Smooth muscle cell (in vitro differentiated cells): ENCODE measurements at regions not wholly inside any gene's neighbourhood (a gene's known extent, or its start where the extent isn't known, plus 50 kb on each side); places are given as distances from the start of the nearest gene placed in this dataset.

Experiments
- DNase-seq: peaks from one replicate; lab custom pipeline; 2025; ENCODE audit not compliant: unreplicated experiment; lab: John Stamatoyannopoulos, UW
- H2AFZ ChIP-seq: fragments of 200-600 bp; sonication (generic); 2 replicates; pipeline ENCODE4 v1.6.0; 2016; ENCODE audit warnings: antibody characterized with exemption, low read depth, mild to moderate bottlenecking
- H3F3A ChIP-seq: fragments of 200-600 bp; sonication (generic); 2 replicates; pipeline ENCODE4 v1.6.0; 2017; ENCODE audit warnings: antibody characterized with exemption, low read depth
- H3K27ac ChIP-seq: fragments of 200-600 bp; sonication (generic); 2 replicates; pipeline ENCODE4 v1.5.1; 2016; ENCODE audit warnings: low read depth, mild to moderate bottlenecking
- H3K27me3 ChIP-seq: fragments of 200-600 bp; sonication (generic); 2 replicates; pipeline ENCODE4 v1.6.1; 2016; ENCODE audit warnings: low read depth, mild to moderate bottlenecking
- H3K36me3 ChIP-seq: fragments of 200-600 bp; sonication (generic); 2 replicates; pipeline ENCODE4 v1.5.1; 2016; ENCODE audit warnings: low read depth
- H3K4me1 ChIP-seq: fragments of 200-600 bp; sonication (generic); 2 replicates; pipeline ENCODE4 v1.5.1; 2016; ENCODE audit warnings: low read depth
- H3K4me2 ChIP-seq: fragments of 200-600 bp; sonication (generic); 2 replicates; pipeline ENCODE4 v1.6.0; 2016; ENCODE audit warnings: mild to moderate bottlenecking
- H3K4me3 ChIP-seq: fragments of 200-600 bp; sonication (generic); 2 replicates; pipeline ENCODE4 v1.5.1; 2016; ENCODE audit warnings: mild to moderate bottlenecking
- H3K79me2 ChIP-seq: fragments of 200-600 bp; sonication (generic); 2 replicates; pipeline ENCODE4 v1.6.0; 2016; ENCODE audit warnings: low read depth, mild to moderate bottlenecking
- H3K9ac ChIP-seq: fragments of 200-600 bp; sonication (generic); 2 replicates; pipeline ENCODE4 v1.6.0; 2016; ENCODE audit warnings: low read depth
- H3K9me3 ChIP-seq: fragments of 200-600 bp; sonication (generic); replicated peaks from 2 replicates; pipeline ENCODE4 v1.5.1; 2016; ENCODE audit warnings: low read depth
- H4K20me1 ChIP-seq: fragments of 200-600 bp; sonication (generic); 2 replicates; pipeline ENCODE4 v1.6.0; 2016; ENCODE audit warnings: low read depth
- CTCF ChIP-seq: fragments of 200-600 bp; sonication (generic); IDR thresholded peaks from 2 replicates; pipeline ENCODE4 v1.5.1; 2017; ENCODE audit warnings: borderline replicate concordance, mild to moderate bottlenecking, antibody characterized with exemption; ENCODE audit not compliant: insufficient read depth, poor library complexity, severe bottlenecking
- WGBS: methylation state at CpG from one replicate; pipeline ENCODE4 v1.1.7; 2016; ENCODE audit warnings: low lambda C conversion rate; 5-methylcytosine and 5-hydroxymethylcytosine counted together

- no peak overlapping the region for H3K27ac ChIP-seq
- no peak overlapping the region for H2AFZ ChIP-seq
- H3K9ac ChIP-seq: no peak overlapping the region
- H3K9me3 ChIP-seq: no peaks in the 10 kb centered on the region
- DNase-seq: no peak
- H3K4me1 ChIP-seq: no peaks in the 10 kb centered on the region
- no peaks in the 10 kb centered on the region for H3K27me3 ChIP-seq
- H3F3A ChIP-seq: no peaks in the 10 kb centered on the region
- 86% methylated on average over 12 of the region's 12 CpGs for whole genome bisulfite sequencing
- H3K4me3 ChIP-seq: no peak overlapping the region
- TF ChIP-seq CTCF: no peak
- H4K20me1 ChIP-seq: no peaks in the 10 kb centered on the region
- H3K79me2 ChIP-seq: no peaks in the 10 kb centered on the region
- no peaks in the 10 kb centered on the region for H3K36me3 ChIP-seq
- no peak overlapping the region for H3K4me2 ChIP-seq
Observed at GRCh38 chr5:2138896-2139295, 256.2 kb upstream of the IRX4 start.

GRCh38 chr5:2137444-2138050 is 254.8 kb upstream of the IRX4 start:
- no peaks in the 10 kb centered on the region for H3F3A ChIP-seq
- no peak overlapping the region for H2AFZ ChIP-seq
- DNase-seq: no peak
- H3K4me3 ChIP-seq: no peak overlapping the region
- no peaks in the 10 kb centered on the region for H3K9me3 ChIP-seq
- H3K4me1 ChIP-seq: no peaks in the 10 kb centered on the region
- H4K20me1 ChIP-seq: no peaks in the 10 kb centered on the region
- 93% methylated on average over 21 of the region's 21 CpGs for WGBS
- H3K27ac ChIP-seq: no peak overlapping the region
- no peak overlapping the region for H3K9ac ChIP-seq
- no peaks in the 10 kb centered on the region for H3K79me2 ChIP-seq
- no peak overlapping the region for H3K4me2 ChIP-seq
- no peak for TF ChIP-seq CTCF
- no peaks in the 10 kb centered on the region for H3K27me3 ChIP-seq
- H3K36me3 ChIP-seq: no peaks in the 10 kb centered on the region

- no peak overlapping the region for H3K9ac ChIP-seq
- H3K4me1 ChIP-seq: no peaks in the 10 kb centered on the region
- no peak for DNase-seq
- no peaks in the 10 kb centered on the region for H3K9me3 ChIP-seq
- no peaks in the 10 kb centered on the region for H3F3A ChIP-seq
- no peak overlapping the region for H3K27ac ChIP-seq
- H3K4me2 ChIP-seq: no peak overlapping the region
- 91% methylated on average over 37 of the region's 44 CpGs for WGBS
- H3K36me3 ChIP-seq: no peaks in the 10 kb centered on the region
- TF ChIP-seq CTCF: no peak
- H2AFZ ChIP-seq: no peak overlapping the region
- no peaks in the 10 kb centered on the region for H3K27me3 ChIP-seq
- H4K20me1 ChIP-seq: no peaks in the 10 kb centered on the region
- no peak overlapping the region for H3K4me3 ChIP-seq
- H3K79me2 ChIP-seq: no peaks in the 10 kb centered on the region
Observed at GRCh38 chr5:2136728-2137333, 254.1 kb upstream of the IRX4 start.

- Histone ChIP-seq H3K27me3 (no peaks in the 10 kb centered on the region), H3K27ac (no peak overlapping the region), H3K4me1 (no peaks in the 10 kb centered on the region), H3K79me2 (no peaks in the 10 kb centered on the region), H3K9me3 (no peaks in the 10 kb centered on the region), H3K4me2 (no peak overlapping the region), H3K4me3 (no peak overlapping the region), H4K20me1 (no peaks in the 10 kb centered on the region), H3F3A (no peaks in the 10 kb centered on the region), H3K9ac (no peak overlapping the region), H2AFZ (no peak overlapping the region), H3K36me3 (no peaks in the 10 kb centered on the region)
- DNase-seq: no peak
- TF ChIP-seq CTCF: no peak
- 77% methylated on average over 5 of the region's 5 CpGs for whole genome bisulfite sequencing
Observed at GRCh38 chr5:2135833-2136232, 253.1 kb upstream of the IRX4 start.
